ENCODE measurements at regions not wholly inside any gene's neighbourhood (a gene's known extent, or its start where the extent isn't known, plus 50 kb on each side); places are given as distances from the start of the nearest gene placed in this dataset.
"Not testable (repeated sequence)": the region's sequence is repeated elsewhere in the genome, so short reads cannot be mapped to it uniquely, and the experiment has no call there.

- FAIRE-seq = no peak
- no peak for DNase-seq (ENCODE audit: low spot score)
Measured at GRCh38 chrX:65331371-65331770, 203.2 kb downstream of the LAS1L start.

- DNase-seq (ENCODE audit: low spot score) = no peak
- no peak for FAIRE-seq
Measured at GRCh38 chrX:65300104-65300809, 234.3 kb downstream of the LAS1L start.

- FAIRE-seq; DNase-seq (ENCODE audit: low spot score): not testable (repeated sequence)
Measured at GRCh38 chrX:65282905-65283304, 251.7 kb downstream of the LAS1L start.

GRCh38 chrX:65273152-65273551 lies 261.4 kb downstream of the LAS1L start:
- FAIRE-seq (no peak), DNase-seq (ENCODE audit: low spot score) (no peak)

GRCh38 chrX:65266482-65266881 lies 268.1 kb downstream of the LAS1L start:
- DNase-seq (ENCODE audit: low spot score) (no peak), FAIRE-seq (no peak)

- no peak for DNase-seq (ENCODE audit: low spot score)
- FAIRE-seq = no peak
Measured at GRCh38 chrX:65253817-65254216, 277.6 kb upstream of the ZC4H2 start.

GRCh38 chrX:65241059-65241721 lies 264.9 kb upstream of the ZC4H2 start:
- DNase-seq (ENCODE audit: low spot score) (no peak), FAIRE-seq (no peak)

- no peak for FAIRE-seq
Measured at GRCh38 chrX:65203545-65203944, 227.3 kb upstream of the ZC4H2 start.

GRCh38 chrX:65196758-65197360 lies 220.6 kb upstream of the ZC4H2 start:
- FAIRE-seq = no peak
- DNase-seq (ENCODE audit: low spot score) = no peak

More at GRCh38 chrX:65203545-65203944, 227.3 kb upstream of the ZC4H2 start:
- no peak for DNase-seq (ENCODE audit: low spot score)

GRCh38 chrX:65195621-65196020 lies 219.4 kb upstream of the ZC4H2 start:
- no peak for DNase-seq (ENCODE audit: low spot score)
- FAIRE-seq = no peak

GRCh38 chrX:65194547-65194946 lies 218.3 kb upstream of the ZC4H2 start:
- DNase-seq (ENCODE audit: low spot score) = no peak
- no peak for FAIRE-seq

- not testable (repeated sequence) for FAIRE-seq; DNase-seq (ENCODE audit: low spot score)
Measured at GRCh38 chrX:65163325-65163724, 187.1 kb upstream of the ZC4H2 start.

- DNase-seq (ENCODE audit: low spot score) = no peak
- no peak for FAIRE-seq
Measured at GRCh38 chrX:65148232-65148631, 172.0 kb upstream of the ZC4H2 start.

- DNase-seq (ENCODE audit: low spot score) (no peak), FAIRE-seq (no peak)
Measured at GRCh38 chrX:65136424-65136823, 160.2 kb upstream of the ZC4H2 start.

- DNase-seq (ENCODE audit: low spot score) = no peak
Measured at GRCh38 chrX:65127842-65128241, 151.6 kb upstream of the ZC4H2 start.

GRCh38 chrX:65098851-65099250 lies 122.6 kb upstream of the ZC4H2 start:
- no peak for DNase-seq (ENCODE audit: low spot score)
- no peak for FAIRE-seq

More at GRCh38 chrX:65127842-65128241, 151.6 kb upstream of the ZC4H2 start:
- FAIRE-seq = no peak

GRCh38 chrX:65093658-65094057 lies 117.4 kb upstream of the ZC4H2 start:
- no peak for FAIRE-seq
- DNase-seq (ENCODE audit: low spot score) = no peak

GRCh38 chrX:65073233-65073632 lies 97.0 kb upstream of the ZC4H2 start:
- DNase-seq (ENCODE audit: low spot score) (no peak), FAIRE-seq (no peak)

- FAIRE-seq = no peak
- DNase-seq (ENCODE audit: low spot score) = no peak
Measured at GRCh38 chrX:65072590-65072989, 96.3 kb upstream of the ZC4H2 start.

GRCh38 chrX:65058626-65059025 lies 82.4 kb upstream of the ZC4H2 start:
- DNase-seq (ENCODE audit: low spot score); FAIRE-seq: not testable (repeated sequence)

- no peak for FAIRE-seq
- no peak for DNase-seq (ENCODE audit: low spot score)
Measured at GRCh38 chrX:65045001-65045400, 68.8 kb upstream of the ZC4H2 start.

GRCh38 chrX:65035446-65035770 lies 59.2 kb upstream of the ZC4H2 start:
- FAIRE-seq (no peak), DNase-seq (ENCODE audit: low spot score) (no peak)

All from RCC 7860 (cell line).